Right ventricle myocardium superior (tissue), 1 donor: ENCODE measurements at regions not wholly inside any gene's neighbourhood (a gene's known extent, or its start where the extent isn't known, plus 50 kb on each side); places are given as distances from the start of the nearest gene placed in this dataset.
"Not testable (repeated sequence)": the region's sequence is repeated elsewhere in the genome, so short reads cannot be mapped to it uniquely, and the experiment has no call there.

Experiments used
- ATAC-seq: fragments of 200-7000 bp; cut with Tn5 transposase; one replicate; pipeline ENCODE4 v1.9.1; 2020; ENCODE audit warnings: mild to moderate bottlenecking; ENCODE audit not compliant: poor library complexity
- DNase-seq: peaks from one replicate; pipeline ENCODE4 v3.0.0-alpha.2; 2020
- intact Hi-C: fragments of 100-400 bp; cut with DNase I; formaldehyde crosslinking; loops from one replicate; pipeline ENCODE4 v1.11.2; 2022
- donor health status: DM: no; HTN: yes; CAD: no; lungs with severe emphysema.

GRCh38 chr9:101859620-101860019 is 121.2 kb upstream of the GRIN3A start:
- ATAC-seq (no peak), DNase-seq (no peak)
- intact Hi-C loops: no loop called here

- ATAC-seq (no peak), DNase-seq (no peak)
- intact Hi-C loops: no loop called here
Observed at GRCh38 chr9:101858026-101858425, 119.6 kb upstream of the GRIN3A start.

GRCh38 chr9:101849102-101849707 is 110.8 kb upstream of the GRIN3A start:
- DNase-seq: no peak
- no peak for ATAC-seq
- intact Hi-C loops: no loop called here

- intact Hi-C loops: no loop called here
- DNase-seq (no peak), ATAC-seq (no peak)
Observed at GRCh38 chr9:101848485-101848919, 110.1 kb upstream of the GRIN3A start.

- ATAC-seq: no peak
- no peak for DNase-seq
- intact Hi-C loops: no loop called here
Observed at GRCh38 chr9:101846161-101846560, 107.7 kb upstream of the GRIN3A start.

GRCh38 chr9:101840694-101841188 is 102.3 kb upstream of the GRIN3A start:
- ATAC-seq (no peak), DNase-seq (no peak)
- intact Hi-C loops: no loop called here

- intact Hi-C loops, DNase-seq, ATAC-seq: not testable (repeated sequence)
Observed at GRCh38 chr9:101838988-101839387, 100.5 kb upstream of the GRIN3A start.

GRCh38 chr9:101836021-101836420 is 97.6 kb upstream of the GRIN3A start:
- intact Hi-C loops: no loop called here
- no peak for ATAC-seq
- no peak for DNase-seq

- intact Hi-C loops: no loop called here
- DNase-seq: no peak
Observed at GRCh38 chr9:101832486-101832885, 94.0 kb upstream of the GRIN3A start.

GRCh38 chr9:101821450-101821849 is 83.0 kb upstream of the GRIN3A start:
- DNase-seq, intact Hi-C loops, ATAC-seq: not testable (repeated sequence)

More at GRCh38 chr9:101832486-101832885, 94.0 kb upstream of the GRIN3A start:
- ATAC-seq: no peak

- ATAC-seq, DNase-seq, intact Hi-C loops: not testable (repeated sequence)
Observed at GRCh38 chr9:101820983-101821382, 82.5 kb upstream of the GRIN3A start.

- DNase-seq (no peak), ATAC-seq (no peak)
- intact Hi-C loops: no loop called here
Observed at GRCh38 chr9:101814064-101814463, 75.6 kb upstream of the GRIN3A start.

GRCh38 chr9:101807879-101808278 is 69.4 kb upstream of the GRIN3A start:
- intact Hi-C loops, DNase-seq, ATAC-seq: not testable (repeated sequence)

GRCh38 chr9:101796044-101796443 is 57.6 kb upstream of the GRIN3A start:
- DNase-seq (no peak), ATAC-seq (no peak)
- intact Hi-C loops: no loop called here

- DNase-seq (no peak), ATAC-seq (no peak)
- intact Hi-C loops: no loop called here
Observed at GRCh38 chr9:101795147-101795546, 56.7 kb upstream of the GRIN3A start.

GRCh38 chr9:101792475-101792874 is 54.0 kb upstream of the GRIN3A start:
- intact Hi-C loops: no loop called here
- DNase-seq (no peak), ATAC-seq (no peak)

GRCh38 chr9:101791938-101792337 is 53.5 kb upstream of the GRIN3A start:
- ATAC-seq: no peak

GRCh38 chr9:101791533-101791932 is 53.1 kb upstream of the GRIN3A start:
- DNase-seq (no peak), ATAC-seq (no peak)
- intact Hi-C loops: no loop called here

More at GRCh38 chr9:101791938-101792337, 53.5 kb upstream of the GRIN3A start:
- intact Hi-C loops: no loop called here
- no peak for DNase-seq
